Mucosa of rectum (tissue), 2 donors: ENCODE measurements at regions not wholly inside any gene's neighbourhood (a gene's known extent, or its start where the extent isn't known, plus 50 kb on each side); places are given as distances from the start of the nearest gene placed in this dataset.
"Not testable (repeated sequence)": the region's sequence is repeated elsewhere in the genome, so short reads cannot be mapped to it uniquely, and the experiment has no call there.

Experiments
- H3K27ac ChIP-seq, 2 donors: one replicate each; pipeline ENCODE4 v1.7.0; 2013; ENCODE audit warnings: inconsistent platforms in 2 of 2, low read depth in 2 of 2, low read length in 2 of 2
- H3K27me3 ChIP-seq, 2 donors: one replicate each; pipeline ENCODE4 v1.7.0; 2013; ENCODE audit warnings: low read length in 2 of 2; ENCODE audit not compliant: control insufficient read depth in 2 of 2, insufficient read depth in 2 of 2
- H3K36me3 ChIP-seq, 2 donors: one replicate each; pipeline ENCODE4 v1.7.0; 2013; ENCODE audit warnings: low read length in 2 of 2; ENCODE audit not compliant: control insufficient read depth in 2 of 2, insufficient read depth in 2 of 2
- H3K4me1 ChIP-seq, 2 donors: one replicate each; pipeline ENCODE4 v1.7.0; 2013; ENCODE audit warnings: low read length in 2 of 2, mild to moderate bottlenecking in 1 of 2; ENCODE audit not compliant: control insufficient read depth in 2 of 2, insufficient read depth in 2 of 2
- H3K4me3 ChIP-seq, 2 donors: one replicate each; pipeline ENCODE4 v1.7.0; 2013; ENCODE audit warnings: low read length in 2 of 2
- H3K9ac ChIP-seq, 2 donors: one replicate each; pipeline ENCODE4 v1.7.0; 2013; ENCODE audit warnings: low read length in 2 of 2, low read depth in 1 of 2, mild to moderate bottlenecking in 1 of 2
- H3K9me3 ChIP-seq, 2 donors: one replicate each; pipeline ENCODE4 v1.7.0; 2013; ENCODE audit warnings: low read length in 2 of 2; ENCODE audit not compliant: control insufficient read depth in 2 of 2
- donor health status: healthy.
- donor health status: Normal muscosa, but diverticular disease.

DNA sequence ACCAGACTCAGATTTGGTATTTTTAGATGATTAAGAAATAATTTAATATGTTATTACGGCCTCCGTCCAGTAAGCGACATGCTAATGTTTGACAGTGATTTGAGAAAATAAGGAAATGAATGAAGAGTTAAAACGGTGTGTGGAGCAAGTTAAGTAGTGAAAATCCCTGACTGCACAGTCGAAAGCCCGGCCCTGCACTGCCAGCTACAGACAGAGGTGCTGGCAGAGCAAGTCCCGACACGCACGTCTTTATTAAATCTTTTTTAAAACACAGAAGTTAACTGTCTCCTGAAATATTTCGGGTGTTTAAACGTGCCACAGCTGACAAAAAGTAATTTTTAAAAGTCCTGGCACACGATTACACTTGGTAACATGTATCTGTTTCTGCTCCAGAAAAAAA is 293.4 kb upstream of the RNF32 start:
- H3K27ac ChIP-seq: no peak overlapping the region

DNA sequence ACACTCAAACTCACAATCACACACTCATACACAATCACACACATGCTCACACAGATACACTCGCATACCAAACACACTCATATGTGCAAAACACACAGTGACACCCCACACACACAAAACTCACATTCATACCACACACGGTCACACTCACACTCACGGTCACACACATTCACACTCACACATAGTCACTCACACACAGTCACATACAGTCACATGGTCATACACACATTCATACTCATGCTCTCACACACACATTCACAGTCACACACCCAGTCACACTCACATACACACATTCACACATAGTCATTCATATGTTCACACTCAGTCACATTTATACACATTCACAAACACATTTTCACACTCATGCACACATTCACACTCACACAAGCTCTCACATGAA is 296.0 kb upstream of the RNF32 start:
- Histone ChIP-seq H3K36me3 (no peaks in the 10 kb centered on the region), H3K9ac (no peak overlapping the region), H3K9me3 (no peaks in the 10 kb centered on the region)

More for the DNA sequence above, 293.4 kb upstream of the RNF32 start:
- H3K27me3 ChIP-seq: no peaks in the 10 kb centered on the region
- no peaks in the 10 kb centered on the region for H3K36me3 ChIP-seq
- H3K9me3 ChIP-seq: no peaks in the 10 kb centered on the region
- H3K4me3 ChIP-seq: no peak overlapping the region
- H3K4me1 ChIP-seq: no peaks in the 10 kb centered on the region
- H3K9ac ChIP-seq: no peak overlapping the region

DNA sequence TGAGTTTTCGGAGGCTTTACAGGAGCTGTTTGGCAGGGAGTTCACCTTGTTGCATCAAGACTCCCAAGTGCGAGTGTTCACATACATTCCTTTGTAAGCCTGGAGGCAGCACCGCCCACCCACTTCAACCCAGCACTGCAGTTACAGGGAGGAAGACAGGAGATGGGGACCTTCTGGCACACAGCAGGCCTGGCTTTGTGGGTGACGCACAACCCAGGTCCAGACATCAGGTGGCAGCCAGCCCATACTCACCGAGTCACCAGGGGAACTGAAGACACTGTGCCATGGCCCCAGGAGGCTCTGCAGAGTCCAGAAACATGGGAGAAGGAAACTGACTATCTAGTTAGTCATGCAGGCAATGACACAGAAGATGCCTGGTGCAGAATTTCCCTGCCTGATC is 305.9 kb upstream of the RNF32 start:
- H3K9me3 ChIP-seq: no peaks in the 10 kb centered on the region
- no peaks in the 10 kb centered on the region for H3K4me1 ChIP-seq
- H3K27me3 ChIP-seq: no peaks in the 10 kb centered on the region
- no peak overlapping the region for H3K4me3 ChIP-seq
- H3K9ac ChIP-seq: no peak overlapping the region
- no peaks in the 10 kb centered on the region for H3K36me3 ChIP-seq
- H3K27ac ChIP-seq: no peak overlapping the region

More for the DNA sequence above, 296.0 kb upstream of the RNF32 start:
- Histone ChIP-seq H3K27me3 (no peaks in the 10 kb centered on the region), H3K27ac (no peak overlapping the region), H3K4me3 (no peak overlapping the region), H3K4me1 (no peaks in the 10 kb centered on the region)

DNA sequence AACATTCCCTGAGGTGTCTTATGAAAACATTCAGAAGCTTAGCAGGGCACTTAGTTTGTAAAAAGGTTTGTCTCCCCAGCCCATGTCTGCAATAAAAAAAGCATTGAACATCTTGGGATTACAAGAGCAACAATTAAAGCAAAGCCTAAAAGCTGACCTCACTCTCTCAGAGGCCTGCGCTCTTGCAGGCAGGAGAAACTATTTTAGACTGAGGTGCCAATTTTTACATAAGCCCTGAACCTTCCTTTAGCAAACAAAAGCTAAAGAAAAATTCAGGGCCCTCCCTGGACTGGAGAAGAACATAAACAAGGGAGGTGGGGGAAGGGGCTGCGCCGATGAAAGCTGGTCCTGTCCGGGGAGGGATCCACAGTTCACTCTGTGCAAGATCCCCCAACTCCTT is 312.7 kb upstream of the RNF32 start:
- Histone ChIP-seq H3K4me3 (no peak overlapping the region), H3K9me3 (no peaks in the 10 kb centered on the region), H3K27me3 (no peaks in the 10 kb centered on the region), H3K27ac (no peak overlapping the region), H3K36me3 (no peaks in the 10 kb centered on the region), H3K9ac (no peak overlapping the region), H3K4me1 (no peaks in the 10 kb centered on the region)

DNA sequence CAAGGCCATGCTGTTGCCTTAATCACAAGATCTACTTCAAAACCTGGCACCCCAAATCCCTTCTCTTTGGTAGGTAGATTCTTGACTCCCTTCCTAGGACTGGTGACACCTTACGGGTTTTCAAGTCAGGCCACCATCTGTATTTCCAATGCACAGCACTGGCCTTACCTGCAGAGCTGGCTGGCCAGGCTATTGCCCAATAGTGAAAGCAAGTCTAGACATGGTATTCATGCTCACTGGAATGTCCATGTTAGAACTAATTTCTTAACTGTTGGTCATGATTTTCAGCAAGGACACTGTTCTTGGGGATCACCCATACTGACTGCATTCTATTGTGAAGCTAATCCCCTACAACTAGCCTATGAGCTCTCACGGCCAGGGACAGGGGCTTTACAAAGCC is 313.1 kb upstream of the RNF32 start:
- H3K27ac ChIP-seq: no peak overlapping the region
- no peaks in the 10 kb centered on the region for H3K27me3 ChIP-seq
- H3K9ac ChIP-seq: no peak overlapping the region
- H3K4me1 ChIP-seq: no peaks in the 10 kb centered on the region
- H3K4me3 ChIP-seq: no peak overlapping the region
- no peaks in the 10 kb centered on the region for H3K9me3 ChIP-seq
- H3K36me3 ChIP-seq: no peaks in the 10 kb centered on the region

DNA sequence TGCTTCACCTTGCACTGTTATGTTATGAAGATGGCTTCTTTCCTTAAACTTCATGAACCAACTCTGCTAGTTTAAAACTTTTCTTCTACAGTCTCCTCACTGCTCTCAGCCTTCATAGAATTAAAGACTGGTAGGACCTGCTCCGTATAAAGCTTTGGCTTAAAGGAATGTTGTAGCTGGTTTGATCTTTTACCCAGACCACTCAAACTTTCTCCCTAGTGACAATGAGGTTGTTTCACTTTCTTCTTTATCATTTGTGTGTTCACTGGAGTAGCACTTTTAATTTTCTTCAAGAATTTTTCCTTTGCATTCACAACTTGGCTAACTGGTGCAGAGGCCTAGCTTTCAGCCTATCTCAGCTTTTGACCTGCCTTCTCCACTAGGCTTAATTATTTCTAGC is 316.4 kb upstream of the RNF32 start:
- Histone ChIP-seq H3K27ac (no peak overlapping the region), H3K9me3 (no peaks in the 10 kb centered on the region), H3K27me3 (no peaks in the 10 kb centered on the region), H3K4me1 (no peaks in the 10 kb centered on the region), H3K9ac (no peak overlapping the region), H3K36me3 (no peaks in the 10 kb centered on the region), H3K4me3 (no peak overlapping the region)

DNA sequence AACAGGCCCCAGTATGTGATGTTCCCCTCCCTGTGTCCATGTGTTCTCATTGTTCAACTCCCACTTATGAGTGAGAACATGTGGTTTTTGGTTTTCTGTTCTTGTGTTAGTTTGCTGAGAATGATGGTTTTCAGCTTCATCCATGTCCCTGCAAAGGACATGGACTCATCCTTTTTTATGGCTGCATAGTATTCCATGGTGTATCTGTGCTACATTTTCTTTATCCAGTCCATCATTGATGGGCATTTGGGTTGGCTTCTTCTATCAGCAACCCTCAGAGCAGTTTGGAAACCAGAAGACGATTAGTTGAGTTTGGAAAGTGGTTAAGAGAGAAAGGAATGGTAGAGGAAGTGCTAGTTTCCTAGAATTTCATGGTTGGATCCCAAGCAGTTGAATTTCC is 319.1 kb upstream of the RNF32 start:
- not testable (repeated sequence) for H3K9ac ChIP-seq, H3K4me1 ChIP-seq, H3K36me3 ChIP-seq, H3K27me3 ChIP-seq, H3K27ac ChIP-seq, H3K4me3 ChIP-seq, H3K9me3 ChIP-seq

DNA sequence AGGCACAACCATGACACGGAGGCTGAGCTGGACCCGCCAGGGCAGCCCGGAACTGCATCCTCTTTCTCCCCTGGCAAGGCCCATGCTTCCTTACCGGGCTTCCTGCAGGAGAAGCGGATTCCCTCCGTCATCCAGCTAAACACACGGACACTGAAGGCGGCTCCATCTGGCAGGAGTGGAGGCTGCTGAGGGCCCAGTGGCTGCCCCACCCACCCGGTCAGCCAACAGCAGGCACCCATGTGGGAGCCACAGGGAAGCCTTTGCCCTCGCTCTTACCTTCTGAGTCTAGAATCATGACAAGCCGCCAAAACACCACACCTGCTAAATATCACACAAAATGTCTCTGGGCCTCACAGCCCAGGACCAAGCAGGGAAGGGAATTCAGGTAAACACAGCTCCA is 321.6 kb upstream of the RNF32 start:
- Histone ChIP-seq H3K36me3 (no peaks in the 10 kb centered on the region), H3K27ac (no peak overlapping the region), H3K4me1 (no peaks in the 10 kb centered on the region), H3K27me3 (no peaks in the 10 kb centered on the region), H3K9ac (no peak overlapping the region), H3K9me3 (no peaks in the 10 kb centered on the region), H3K4me3 (no peak overlapping the region)

DNA sequence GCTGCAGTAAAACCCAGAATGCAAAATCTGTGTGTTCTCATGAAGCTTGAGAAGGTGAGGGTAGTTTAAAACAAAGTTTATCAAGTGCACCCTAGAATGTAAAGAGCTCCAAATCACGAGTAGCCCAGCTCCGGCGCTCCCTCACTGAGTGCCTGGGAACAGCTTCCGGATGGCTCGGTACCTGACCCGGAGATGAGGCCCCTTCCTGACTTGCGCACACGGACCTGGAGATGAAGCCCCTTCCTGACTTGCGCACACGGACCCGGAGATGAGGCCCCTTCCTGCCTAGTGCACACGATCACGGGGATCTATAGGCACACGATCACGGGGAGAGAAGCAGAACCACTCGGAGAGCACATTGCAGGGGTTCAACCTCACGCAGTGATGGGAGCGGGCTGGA is 322.1 kb upstream of the RNF32 start:
- Histone ChIP-seq H3K4me1 (no peaks in the 10 kb centered on the region), H3K9me3 (no peaks in the 10 kb centered on the region), H3K27me3 (no peaks in the 10 kb centered on the region), H3K36me3 (no peaks in the 10 kb centered on the region), H3K27ac (no peak overlapping the region), H3K9ac (no peak overlapping the region), H3K4me3 (no peak overlapping the region)

DNA sequence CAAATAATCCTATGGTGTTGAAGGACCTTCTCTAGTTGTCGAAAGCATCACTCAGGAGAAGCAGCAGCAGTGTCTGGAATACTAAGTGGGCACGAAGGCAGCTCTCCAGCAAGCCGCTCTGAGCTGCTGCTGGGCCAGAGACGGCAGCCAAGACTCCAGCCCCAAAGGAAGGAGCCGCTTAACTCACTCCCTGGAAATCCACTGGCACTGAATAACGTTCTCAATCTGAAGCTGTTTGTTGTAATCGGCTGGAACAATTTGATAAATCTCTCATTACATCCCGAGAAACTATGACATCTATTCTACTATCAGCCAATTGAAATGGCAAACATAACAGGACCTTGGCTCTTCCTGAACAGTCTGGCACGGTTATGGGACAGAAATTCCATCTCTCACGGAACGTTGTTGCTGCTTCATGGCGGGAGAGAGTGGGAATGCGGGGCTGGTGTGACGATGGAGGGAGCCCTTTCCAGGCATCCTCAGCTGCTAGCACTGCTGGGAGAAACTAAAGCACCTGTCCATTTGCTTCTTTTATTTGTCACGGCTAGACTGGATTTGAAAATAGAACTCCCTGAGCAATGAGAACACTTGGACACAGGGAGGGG is 331.5 kb upstream of the RNF32 start:
- no peaks in the 10 kb centered on the region for H3K9me3 ChIP-seq
- H3K9ac ChIP-seq: no peak overlapping the region
- no peaks in the 10 kb centered on the region for H3K36me3 ChIP-seq
- H3K27ac ChIP-seq: no peak overlapping the region
- no peak overlapping the region for H3K4me3 ChIP-seq
- no peaks in the 10 kb centered on the region for H3K4me1 ChIP-seq
- no peaks in the 10 kb centered on the region for H3K27me3 ChIP-seq

DNA sequence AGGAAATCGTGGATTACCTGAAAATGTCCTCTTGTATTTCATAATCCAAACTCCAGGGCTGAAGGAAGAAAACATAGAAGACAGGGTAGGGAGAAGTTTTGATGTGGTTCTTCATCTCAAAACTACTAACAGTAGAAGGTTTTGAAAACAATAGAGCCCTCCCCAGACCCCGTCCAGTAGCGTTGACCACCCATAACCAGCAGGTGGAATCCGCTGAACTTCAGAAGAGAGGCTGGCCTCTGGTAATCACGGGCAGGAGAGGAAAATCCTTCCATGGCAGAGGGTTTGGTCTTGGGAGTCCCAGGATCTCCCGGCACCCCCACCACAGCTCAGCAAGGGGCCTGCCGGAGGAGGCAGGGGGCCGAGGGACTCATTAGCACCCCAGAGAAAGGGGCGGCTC is 333.4 kb upstream of the RNF32 start:
- H3K27ac ChIP-seq: no peak overlapping the region
- no peak overlapping the region for H3K9ac ChIP-seq
- no peaks in the 10 kb centered on the region for H3K27me3 ChIP-seq
- H3K9me3 ChIP-seq: no peaks in the 10 kb centered on the region
- no peak overlapping the region for H3K4me3 ChIP-seq
- H3K36me3 ChIP-seq: no peaks in the 10 kb centered on the region
- no peaks in the 10 kb centered on the region for H3K4me1 ChIP-seq
